NCI-H2029 treated with DMSO at 0.1 percent for 48 hours (cell line): ENCODE measurements at regions not wholly inside any gene's neighbourhood (a gene's known extent, or its start where the extent isn't known, plus 50 kb on each side); places are given as distances from the start of the nearest gene placed in this dataset.

Source experiments
- DNase-seq: peaks from one replicate; lab custom pipeline; 2025; lab: John Stamatoyannopoulos, UW

DNA sequence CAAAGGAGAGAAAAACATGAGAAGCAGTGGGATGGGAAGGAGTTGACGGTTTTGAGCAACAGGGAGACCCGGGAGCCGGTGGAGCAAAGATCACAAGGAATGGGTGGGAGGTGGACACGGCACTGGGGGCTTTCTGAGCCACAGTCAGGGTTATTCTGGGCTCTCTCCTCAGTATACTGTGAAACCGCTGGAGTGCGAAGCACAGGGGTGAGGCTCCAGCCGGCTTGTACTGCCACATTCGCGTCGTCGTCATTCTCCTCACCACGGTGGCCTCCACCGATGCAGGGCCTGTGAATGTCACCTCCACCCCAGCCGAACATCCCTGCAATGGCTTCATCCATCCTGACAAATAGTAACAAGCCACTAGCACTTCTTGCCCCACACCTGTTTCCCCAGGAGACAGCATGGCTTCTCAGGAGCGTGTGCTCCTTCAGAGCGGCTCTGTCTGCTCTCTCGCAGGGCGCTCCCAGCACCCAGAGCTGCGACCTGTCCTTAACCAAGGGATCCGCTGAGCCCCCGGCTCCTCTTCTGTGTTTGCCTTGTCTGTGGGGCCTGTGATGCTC, 1165.3 kb downstream of the TBC1D22A start:
- no peak for DNase-seq

DNA sequence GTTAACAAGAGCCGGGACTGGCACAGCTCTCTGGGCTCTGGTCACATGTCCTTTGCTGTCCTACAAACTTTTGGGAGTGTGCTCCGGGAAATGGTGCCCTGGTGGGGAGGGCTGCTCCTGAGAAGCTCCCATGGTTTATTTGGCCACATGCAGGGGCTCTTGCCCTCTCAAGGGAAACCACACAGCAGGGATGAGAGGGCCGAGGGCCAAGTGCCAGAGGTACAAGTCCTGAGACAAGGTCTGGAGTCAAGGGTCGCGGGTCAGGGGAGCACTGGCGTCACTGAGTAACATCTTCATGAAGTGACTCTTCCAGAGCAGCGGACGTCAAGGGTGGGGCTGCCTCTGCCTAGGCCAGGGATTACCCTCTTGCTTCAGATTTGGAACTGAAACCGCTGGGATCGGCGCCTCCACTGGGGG, 1160.6 kb downstream of the TBC1D22A start:
- no peak for DNase-seq

DNA sequence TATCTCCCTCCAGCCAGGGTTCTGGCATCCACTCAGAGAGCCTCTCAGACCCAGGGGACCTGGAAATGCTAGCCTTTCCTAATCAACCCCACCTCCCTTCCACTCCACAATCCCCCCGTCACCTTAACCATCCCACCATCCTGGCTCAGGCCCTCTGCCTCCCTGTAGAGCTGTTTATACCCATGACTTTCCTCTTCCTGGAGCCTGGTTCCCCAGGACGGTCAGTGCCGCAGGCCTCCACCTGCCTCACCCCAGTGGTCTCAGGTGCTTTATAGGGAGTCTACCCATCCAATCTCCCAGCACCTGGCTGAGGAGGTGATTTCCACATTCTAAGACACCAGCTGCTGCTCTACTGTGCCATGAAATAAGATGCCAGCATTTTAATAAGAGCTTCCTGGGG, 1159.5 kb downstream of the TBC1D22A start:
- no peak for DNase-seq

DNA sequence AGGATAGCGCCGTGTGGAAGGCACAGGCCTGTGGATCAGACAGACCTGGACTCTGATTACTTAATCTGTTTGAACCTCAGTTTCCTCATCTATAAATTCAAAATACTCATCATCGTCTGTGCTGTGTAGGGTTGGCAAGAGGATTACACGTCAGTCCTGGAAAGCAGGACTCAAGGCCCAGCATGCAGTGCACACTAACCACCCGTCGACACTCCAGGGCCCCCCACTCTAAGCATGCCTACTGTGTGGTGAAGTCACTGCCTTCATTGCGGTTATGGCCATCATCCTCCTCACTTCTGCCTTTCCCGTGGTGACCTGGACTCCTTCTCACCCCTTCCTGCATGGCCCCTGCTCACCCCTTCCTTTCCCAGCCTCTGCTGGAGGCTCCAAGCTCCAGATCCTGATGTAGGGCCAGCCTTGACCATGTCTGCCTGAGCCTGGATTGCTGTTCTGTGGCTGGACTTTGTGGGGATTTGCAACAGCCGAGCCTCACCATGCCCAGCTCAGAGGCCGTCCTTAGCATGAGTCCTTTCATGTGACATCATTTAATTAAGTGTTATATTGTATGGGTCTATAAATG, 1158.0 kb downstream of the TBC1D22A start:
- no peak for DNase-seq

DNA sequence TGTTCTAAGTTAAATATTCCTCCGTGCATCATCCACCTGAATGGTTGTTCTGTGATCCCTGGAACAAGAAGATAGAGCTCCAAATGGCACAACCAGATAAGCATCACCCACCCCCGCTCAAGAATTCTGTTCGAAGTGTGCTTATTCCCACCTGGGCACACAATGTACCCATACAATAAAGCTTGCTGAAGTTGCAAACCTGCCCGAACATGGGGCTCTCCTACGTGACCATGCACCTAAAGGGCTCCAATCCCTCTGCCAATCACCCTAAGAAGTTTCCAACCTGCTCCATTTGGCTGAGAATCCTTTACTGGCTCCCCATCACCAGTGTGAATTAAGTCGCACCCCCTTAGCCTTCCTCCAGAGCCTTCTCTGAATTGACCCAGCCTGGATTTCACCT, 1157.4 kb downstream of the TBC1D22A start:
- DNase-seq: no peak

DNA sequence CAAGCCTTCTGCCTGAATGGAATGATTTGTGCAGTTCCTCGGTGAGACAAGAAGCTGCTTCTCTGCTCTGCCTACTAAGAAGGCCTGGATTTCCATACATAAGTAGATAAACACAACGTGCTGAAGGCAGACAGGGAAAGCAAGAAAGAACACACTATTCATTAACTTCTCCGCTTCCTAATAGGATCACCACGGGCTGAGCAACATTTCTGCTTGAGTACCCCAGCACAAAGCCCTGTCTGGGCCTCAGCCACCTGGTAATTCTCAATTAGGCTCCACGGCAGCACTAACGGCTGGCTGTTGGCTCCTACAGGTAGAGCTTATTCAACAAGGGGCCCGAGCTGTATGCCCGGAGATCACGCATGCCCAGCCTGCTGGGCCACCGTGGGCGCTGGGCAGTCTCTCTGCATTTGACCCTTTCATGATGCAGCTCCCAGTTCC, 1156.6 kb downstream of the TBC1D22A start:
- DNase-seq: no peak

DNA sequence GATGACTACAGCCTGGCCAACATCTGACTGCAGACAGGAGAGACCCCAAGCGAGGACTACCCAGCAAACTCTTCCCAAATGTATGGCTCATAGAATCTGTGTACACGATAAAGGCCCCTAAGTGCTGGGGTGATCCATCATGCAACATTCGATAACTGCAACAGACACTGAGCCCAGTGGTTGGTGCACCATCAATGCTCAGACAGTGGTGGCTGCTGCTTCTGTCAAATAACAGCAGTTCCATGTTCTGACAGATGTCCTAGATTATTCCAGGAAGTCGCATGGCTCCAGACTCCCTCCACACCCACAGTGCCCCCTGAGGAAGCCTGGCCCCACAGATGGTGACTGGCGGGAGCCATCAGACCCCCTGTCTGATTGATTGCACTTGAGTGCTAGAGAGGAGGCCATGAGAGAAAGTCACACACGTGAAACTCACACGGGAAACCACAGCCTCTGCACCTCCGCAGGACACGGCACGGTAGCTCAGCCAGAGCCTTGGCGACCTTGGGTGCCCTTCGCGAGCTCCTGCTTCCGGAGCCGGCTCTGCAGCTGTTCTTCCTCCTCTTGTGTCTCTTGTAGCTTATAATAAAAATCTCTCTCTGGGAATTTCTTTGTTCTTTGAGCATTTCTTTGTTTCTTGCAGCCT, 1155.9 kb downstream of the TBC1D22A start:
- DNase-seq: no peak

DNA sequence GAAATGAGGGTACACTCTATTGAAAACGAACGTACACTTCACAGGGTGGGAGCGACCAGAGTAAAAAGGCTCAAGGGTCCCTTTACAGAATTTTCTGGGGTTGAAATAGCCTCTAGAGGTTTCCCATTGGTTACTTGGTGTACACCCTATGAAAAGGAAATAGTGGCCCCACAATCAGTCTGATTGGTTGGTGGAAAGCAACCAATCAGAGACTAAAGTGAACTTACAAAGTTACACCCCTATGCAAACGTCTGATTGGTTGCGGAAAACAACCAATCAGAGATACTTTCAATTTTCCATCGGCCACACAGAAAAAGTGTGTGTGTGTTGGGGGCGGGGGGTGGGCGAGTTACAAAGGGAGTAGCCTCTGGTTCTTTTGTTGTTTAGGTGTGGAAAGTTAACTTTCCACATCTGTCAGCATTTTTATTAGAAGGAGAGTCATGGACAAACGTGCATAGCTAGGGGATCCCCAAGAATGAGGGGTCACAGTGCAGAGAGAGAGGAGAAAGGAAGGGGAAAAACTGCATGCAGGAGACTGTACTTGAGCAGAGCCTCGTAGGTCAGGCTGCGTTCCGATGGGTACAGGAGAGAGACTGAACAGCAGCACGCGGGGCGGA, 1152.1 kb downstream of the TBC1D22A start:
- DNase-seq: no peak

DNA sequence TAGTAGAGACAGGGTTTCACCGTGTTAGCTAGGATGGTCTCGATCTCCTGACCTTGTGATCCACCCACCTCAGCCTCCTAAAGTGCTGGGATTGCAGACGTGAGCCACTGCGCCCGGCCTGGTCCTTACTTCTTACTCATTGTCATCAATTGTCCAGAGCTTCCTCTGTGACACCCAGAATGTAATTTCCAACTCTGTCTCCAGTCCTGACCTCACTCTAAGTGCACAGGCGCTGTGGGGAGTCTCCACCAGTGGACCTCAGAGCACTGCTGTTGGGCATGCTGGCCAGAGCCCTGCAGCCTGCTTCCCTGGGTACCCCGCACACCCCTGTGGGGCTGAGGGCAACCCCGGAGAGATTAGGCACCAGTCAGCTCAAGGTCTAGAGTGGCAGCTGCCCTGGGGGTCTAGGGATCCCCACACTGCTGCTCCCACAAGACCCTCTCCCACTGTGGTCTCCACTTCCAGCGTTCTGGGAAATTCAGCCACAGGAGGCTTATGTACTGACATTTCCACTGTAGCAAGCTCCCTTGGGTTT, 1140.3 kb downstream of the TBC1D22A start:
- no peak for DNase-seq

DNA sequence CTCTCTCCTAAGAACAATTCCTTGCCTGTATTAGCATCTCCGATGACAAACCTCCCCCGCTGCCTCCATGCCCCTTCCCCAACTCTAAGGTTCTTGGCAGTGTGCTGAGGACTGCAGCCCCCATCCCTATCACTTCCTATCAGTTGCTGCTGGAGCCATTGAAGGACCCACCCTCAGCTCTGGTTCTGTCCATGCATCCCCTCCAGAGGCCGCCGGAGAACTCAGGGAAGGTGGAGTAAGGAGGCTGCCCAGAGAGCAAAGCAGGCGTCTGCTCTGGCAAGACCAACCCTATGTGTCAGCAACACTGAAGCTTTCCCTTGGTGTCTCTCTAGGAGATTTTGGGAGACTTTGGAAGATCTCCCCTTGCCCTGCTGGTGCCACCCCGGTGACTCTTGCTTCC, 1139.5 kb downstream of the TBC1D22A start:
- no peak for DNase-seq

DNA sequence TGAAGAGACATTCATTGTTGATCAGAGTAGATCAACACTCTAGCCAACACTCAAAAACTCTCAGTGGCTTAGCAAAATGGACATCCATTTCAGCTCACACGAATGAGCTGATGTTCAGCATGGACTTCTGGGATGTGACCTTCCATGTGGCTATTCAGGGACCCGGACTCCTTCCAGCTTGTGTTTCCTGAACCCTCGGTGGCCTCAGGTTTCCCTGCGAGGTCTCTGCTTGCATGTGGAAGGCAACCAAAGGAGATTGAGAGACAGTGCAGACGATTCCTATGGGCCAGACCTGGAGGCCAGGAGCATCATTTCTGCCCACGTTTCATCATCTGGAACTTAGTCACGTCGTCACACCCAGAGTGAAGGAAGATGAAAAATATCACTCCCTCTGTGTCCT, 1137.4 kb downstream of the TBC1D22A start:
- DNase-seq: no peak

DNA sequence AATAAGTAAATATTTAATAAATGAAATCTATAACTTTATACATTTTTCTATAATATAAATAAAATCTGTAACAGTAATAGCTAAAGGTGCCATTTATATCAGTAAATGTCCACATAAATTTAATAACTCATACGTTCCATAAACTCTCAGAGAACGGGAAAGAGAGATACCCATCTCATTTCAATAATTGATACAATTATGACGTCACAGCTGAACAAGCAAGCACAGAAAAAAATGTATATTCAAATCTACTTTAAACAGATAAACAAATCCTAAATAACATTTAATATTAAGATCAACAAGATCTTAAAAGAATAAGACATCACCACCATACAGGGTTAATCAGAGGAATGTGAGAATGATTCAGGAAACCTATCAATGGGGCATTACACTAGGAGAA, 1136.5 kb downstream of the TBC1D22A start:
- DNase-seq: no peak

DNA sequence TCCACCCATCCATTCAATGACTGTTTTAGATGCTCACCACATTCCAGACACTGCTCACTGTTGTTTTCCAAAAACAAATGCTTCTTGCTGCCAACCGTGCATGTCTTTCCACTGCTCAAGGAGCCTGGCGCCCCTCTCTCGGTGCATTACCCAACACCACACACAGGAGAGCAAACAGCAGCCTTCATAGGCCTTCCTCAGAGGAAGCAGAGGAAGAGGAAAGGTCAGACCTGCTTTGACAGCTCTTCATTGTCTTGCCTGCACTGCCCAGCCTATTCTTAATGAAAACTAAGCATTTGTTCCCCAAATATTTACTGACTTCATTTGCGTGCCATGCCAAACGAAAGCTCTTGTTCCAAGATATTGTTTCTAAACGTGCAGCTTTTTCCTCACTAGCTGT, 1129.2 kb downstream of the TBC1D22A start:
- no peak for DNase-seq

DNA sequence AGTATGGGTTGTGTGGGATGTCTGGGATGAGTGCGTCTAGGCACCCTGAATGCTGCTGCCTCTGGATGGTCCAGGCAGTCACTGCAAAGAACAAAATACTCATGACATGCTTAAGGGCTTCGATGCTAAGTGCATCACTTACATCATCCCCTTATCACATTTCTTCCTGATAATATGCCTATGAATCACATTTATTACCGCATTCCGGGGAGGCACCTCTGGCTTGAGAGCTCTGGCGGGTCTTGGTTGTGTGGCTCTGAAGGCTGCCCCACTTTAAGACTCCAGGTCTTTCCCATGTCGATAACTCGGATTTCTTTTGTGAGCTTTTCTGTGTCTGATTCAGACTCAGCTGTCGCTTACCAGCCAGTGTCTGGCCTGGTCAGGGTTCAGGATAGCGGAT, 1126.4 kb downstream of the TBC1D22A start:
- no peak for DNase-seq

DNA sequence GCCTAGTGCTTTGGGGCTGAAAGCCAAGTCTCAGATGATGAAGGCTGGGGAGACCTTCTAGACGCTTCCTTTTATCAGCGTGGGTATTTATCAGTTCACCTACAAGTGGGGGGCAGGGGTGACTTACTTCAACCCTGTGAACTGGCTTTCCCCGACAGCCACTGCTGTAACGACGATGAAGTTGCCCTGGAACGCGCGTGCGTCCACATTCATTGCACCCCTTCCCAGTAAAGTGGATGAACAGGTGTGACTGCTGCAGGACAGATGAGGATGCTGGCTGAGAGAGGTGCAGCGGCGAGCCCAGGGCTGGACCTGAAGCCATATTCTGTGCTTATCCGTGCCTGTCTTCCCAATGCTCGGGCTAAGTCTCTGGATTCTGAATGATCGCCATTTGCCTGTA, 1122.3 kb downstream of the TBC1D22A start:
- DNase-seq: no peak

DNA sequence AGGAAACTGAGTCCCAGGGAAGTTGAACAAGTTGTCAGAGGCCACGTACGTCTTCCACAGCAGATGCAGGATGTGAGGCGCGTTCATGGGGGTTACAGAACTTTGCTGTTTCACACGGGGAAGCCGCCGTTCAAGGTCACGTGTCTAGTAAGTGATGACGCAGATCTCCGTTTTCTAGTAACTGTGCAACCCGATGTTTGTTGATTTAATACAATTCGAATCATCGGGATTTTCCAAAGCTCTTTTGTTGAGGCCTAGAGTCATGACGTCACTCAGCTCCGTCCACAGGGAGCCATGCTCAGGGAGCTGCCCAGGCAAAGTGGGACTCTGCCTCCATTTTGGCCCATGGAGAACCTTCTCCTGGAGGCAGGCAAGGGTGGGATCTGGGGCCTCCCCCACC, 1121.8 kb downstream of the TBC1D22A start:
- no peak for DNase-seq

DNA sequence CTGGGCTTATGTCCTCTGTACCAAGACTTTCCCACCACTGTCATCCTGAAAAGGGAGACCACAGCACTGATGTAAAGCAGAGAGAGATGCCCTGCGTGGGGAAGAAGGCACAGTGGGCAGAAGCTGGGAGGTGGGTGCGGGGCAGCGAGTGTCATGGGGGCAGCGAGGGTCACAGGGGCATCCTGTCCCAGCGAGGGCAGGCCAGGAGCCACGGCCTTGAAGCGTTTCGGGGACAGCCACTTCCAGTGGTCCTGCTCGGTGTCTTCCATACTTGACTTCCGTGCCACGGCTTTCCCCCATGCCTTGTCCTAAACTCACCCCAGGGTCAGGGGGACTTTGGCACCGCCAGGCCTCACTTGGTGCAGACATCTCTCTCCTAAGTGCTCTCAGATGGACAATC, 1121.3 kb downstream of the TBC1D22A start:
- no peak for DNase-seq

DNA sequence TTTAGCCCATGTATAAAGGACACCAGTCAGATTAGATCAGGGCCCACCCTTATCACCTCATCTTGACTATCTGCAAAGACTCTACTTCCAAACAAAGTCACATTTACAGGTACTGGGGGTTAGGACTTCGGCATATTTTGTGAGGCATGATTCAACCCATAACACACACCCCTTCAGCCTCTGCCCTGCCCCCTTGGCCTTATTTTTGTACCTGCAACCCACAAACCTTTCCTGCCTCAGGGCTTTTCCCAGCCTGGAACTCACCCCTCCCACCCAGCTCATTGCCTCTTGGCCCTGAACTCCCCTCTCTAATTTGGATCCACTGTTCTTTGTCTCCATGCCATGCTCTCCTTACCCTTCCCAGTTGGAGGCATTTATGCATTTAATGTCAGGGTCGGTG, 1116.9 kb downstream of the TBC1D22A start:
- no peak for DNase-seq

DNA sequence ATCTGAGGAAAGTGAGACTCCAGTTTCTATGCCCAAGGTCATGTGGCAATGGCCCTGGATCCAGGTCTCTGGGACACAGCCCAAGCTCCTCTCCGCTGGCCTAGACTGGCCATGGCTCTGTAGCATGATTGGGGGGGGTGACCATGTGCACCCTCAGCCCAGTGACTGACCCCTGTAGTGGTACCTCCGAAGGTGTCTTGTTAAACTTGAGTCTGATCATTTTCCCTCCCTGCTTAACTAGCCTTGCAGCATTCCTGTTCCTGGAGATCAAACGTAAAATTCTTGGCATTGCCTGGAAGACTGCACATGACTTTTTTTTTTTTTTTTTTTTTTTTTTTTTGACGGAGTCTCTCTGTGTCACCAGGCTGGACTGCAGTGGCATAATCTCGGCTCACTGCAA, 1116.0 kb downstream of the TBC1D22A start:
- DNase-seq: no peak

DNA sequence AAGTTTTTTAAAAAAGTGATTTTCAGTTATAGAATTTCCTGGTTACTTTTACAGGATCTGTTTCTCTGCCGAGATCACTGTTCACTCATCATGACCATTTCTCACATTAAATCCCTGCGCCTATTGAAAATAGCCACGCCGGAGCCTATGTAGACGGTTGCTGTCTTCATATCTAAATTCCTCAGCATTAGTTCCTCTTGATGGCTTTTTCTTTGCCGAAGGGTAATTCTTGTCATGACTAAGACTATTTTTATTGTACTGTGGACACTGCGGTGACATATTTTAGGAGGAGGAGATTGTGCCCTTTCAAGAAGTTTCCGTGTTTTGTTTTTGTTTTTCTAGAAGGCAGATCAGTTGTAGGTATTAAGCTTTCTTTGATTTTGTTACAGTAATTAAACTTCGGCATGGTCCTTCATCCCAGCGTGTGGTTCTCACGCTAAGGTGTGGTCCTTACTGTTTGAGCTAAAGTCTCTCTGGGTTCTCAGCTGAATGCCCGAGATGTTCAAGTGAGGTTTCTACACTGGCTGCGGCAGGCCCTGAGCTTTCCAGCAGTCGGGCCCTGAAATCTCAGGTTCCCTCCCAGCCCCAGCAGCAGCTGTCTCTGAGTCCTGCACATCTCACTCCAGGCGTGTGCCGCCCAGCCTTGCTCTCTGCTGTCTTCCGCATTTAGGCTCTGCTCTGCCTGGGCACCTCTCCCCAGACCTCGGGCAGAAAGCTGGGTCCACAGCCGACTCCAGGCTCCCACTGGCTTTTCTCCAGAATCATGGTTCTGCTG, 1110.5 kb downstream of the TBC1D22A start:
- DNase-seq: no peak

DNA sequence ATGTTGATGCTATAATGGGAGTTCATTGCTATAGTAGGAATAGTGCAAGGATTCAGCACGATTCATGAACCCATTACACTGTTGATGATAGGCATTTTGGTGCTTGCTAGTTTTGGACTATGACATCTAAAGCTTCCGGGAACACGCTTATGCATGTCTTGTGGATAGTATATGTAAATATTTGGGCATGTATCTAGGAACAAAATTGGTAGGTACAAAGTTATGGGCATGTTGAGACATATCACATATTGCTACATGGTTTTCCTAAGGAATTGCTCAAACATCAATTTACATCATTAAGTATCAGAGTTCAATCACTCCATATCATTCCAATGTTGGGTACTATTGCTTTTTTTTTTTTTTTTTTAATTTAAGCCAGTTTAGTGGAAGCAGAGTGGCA, 1103.2 kb downstream of the TBC1D22A start:
- DNase-seq: no peak

DNA sequence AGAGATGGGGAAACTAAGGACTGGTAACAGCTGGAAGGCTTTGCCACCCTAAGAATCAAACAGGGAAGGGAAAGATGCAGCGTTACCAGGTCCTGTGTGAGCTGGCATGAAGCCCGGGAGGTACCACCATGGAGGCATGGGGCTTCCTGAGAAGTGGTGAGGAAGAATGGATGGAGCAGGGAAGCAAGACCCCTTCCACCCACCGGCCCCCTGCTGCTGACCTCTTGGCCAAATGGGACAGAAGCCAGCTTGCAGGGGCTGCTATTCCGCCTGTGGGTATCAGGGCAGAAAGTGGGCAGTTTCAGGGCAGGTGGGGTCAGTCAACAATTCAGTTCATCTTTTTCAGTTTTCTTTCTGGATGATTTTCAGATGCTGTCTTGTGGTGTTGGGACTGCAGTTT, 1099.9 kb downstream of the TBC1D22A start:
- no peak for DNase-seq
